B cell (primary cell): ENCODE measurements at regions not wholly inside any gene's neighbourhood (a gene's known extent, or its start where the extent isn't known, plus 50 kb on each side); places are given as distances from the start of the nearest gene placed in this dataset.

Experiments used
- ATAC-seq: fragments of 200-7000 bp; cut with Tn5 transposase; one replicate; pipeline ENCODE4 v1.10.0; 2021; ENCODE audit warnings: low read depth, mild to moderate bottlenecking, moderate number of reproducible peaks, moderate library complexity
- CTCF ChIA-PET: fragments of 350-600 bp; sonication (Branson Sonifier 250); formaldehyde crosslinking; loops from one replicate; lab custom pipeline; 2021; ENCODE audit warnings: antibody characterized with exemption, inconsistent platforms; lab: Charles Lee
- POLR2A ChIA-PET: fragments of 350-600 bp; sonication (Branson Sonifier 250); formaldehyde crosslinking; loops from one replicate; lab custom pipeline; 2021; ENCODE audit warnings: antibody characterized with exemption; lab: Charles Lee
- DNase-seq: peaks from one replicate; pipeline ENCODE4 v3.0.0; 2013
- H2AFZ ChIP-seq: 2 replicates; pipeline ENCODE4 v1.6.1; 2012; ENCODE audit warnings: mild to moderate bottlenecking, low read depth, low read length; ENCODE audit not compliant: insufficient read depth, poor library complexity, severe bottlenecking
- H3K27ac ChIP-seq, 2 donors: 1 replicate in 1 of 2; 2 replicates in 1 of 2; pipeline ENCODE4 v1.5.1; 2012 to 2013; ENCODE audit warnings: low read length in 2 of 2, mild to moderate bottlenecking in 2 of 2, moderate library complexity in 1 of 2
- H3K27me3 ChIP-seq, 4 experiments: fragments of 200-600 bp in 1 of 4; sonication (generic) in 1 of 4; replicated peaks in 1 of 4; 1 replicate in 2 of 4; 2 replicates in 2 of 4; pipeline versions ENCODE4 v1.6.1 to v1.7.0; 2013 to 2016; ENCODE audit warnings: low read length in 3 of 4, mild to moderate bottlenecking in 2 of 4, mixed read lengths in 1 of 4, moderate library complexity in 1 of 4; ENCODE audit not compliant: insufficient read depth in 4 of 4, control insufficient read depth in 3 of 4; ENCODE audit errors: control extremely low read depth in 1 of 4
- H3K36me3 ChIP-seq, 2 experiments: replicated peaks in 1 of 2; 1 replicate in 1 of 2; 2 replicates in 1 of 2; pipeline versions ENCODE4 v1.6.1 to v1.7.1; 2013; ENCODE audit warnings: low read length in 1 of 2; ENCODE audit not compliant: insufficient read depth in 2 of 2, control insufficient read depth in 1 of 2; ENCODE audit errors: control extremely low read depth in 1 of 2, extremely low read depth in 1 of 2
- H3K4me1 ChIP-seq, 2 donors: fragments of 200-600 bp in 1 of 2; sonication (generic) in 1 of 2; 1 replicate in 1 of 2; 2 replicates in 1 of 2; pipeline versions ENCODE4 v1.5.1 to v1.6.1; 2013 to 2017; ENCODE audit warnings: low read length in 2 of 2; ENCODE audit not compliant: control insufficient read depth in 2 of 2, insufficient read depth in 2 of 2
- H3K4me2 ChIP-seq: replicated peaks from 2 replicates; pipeline ENCODE3; 2012; ENCODE audit warnings: mild to moderate bottlenecking, low read depth, low read length; ENCODE audit not compliant: poor library complexity, severe bottlenecking
- H3K4me3 ChIP-seq, 5 experiments: fragments of 200-600 bp in 1 of 5; sonication (generic) in 1 of 5; 1 replicate in 3 of 5; 2 replicates in 2 of 5; pipeline versions ENCODE4 v1.5.1 to v1.7.0; 2011 to 2016; ENCODE audit warnings: low read length in 4 of 5, mild to moderate bottlenecking in 4 of 5, low read depth in 2 of 5, control low read depth in 1 of 5, moderate library complexity in 1 of 5; ENCODE audit not compliant: insufficient read depth in 1 of 5; ENCODE audit errors: control extremely low read depth in 1 of 5, extremely low read depth in 1 of 5
- H3K79me2 ChIP-seq: fragments of 200-600 bp; sonication (generic); one replicate; pipeline ENCODE4 v1.6.0; 2016; ENCODE audit warnings: low read length; ENCODE audit not compliant: control insufficient read depth, insufficient read depth
- H3K9ac ChIP-seq: fragments of 200-600 bp; sonication (generic); 2 replicates; pipeline ENCODE4 v1.6.1; 2017; ENCODE audit warnings: mild to moderate bottlenecking, low read length, moderate library complexity
- H3K9me3 ChIP-seq, 3 donors: one replicate each; pipeline versions ENCODE4 v1.6.1 to v1.7.1; 2013; ENCODE audit warnings: low read length in 2 of 3; ENCODE audit not compliant: control insufficient read depth in 2 of 3, insufficient read depth in 1 of 3; ENCODE audit errors: control extremely low read depth in 1 of 3
- H4K20me1 ChIP-seq: 2 replicates; pipeline ENCODE4 v1.6.0; 2012; ENCODE audit warnings: mild to moderate bottlenecking, low read length; ENCODE audit not compliant: insufficient read depth, control insufficient read depth, poor library complexity, severe bottlenecking
- H3K27ac Mint-ChIP-seq: one replicate; pipeline ENCODE4 v1.8.0; 2021; ENCODE audit warnings: mixed read lengths
- H3K27me3 Mint-ChIP-seq: one replicate; pipeline ENCODE4 v1.8.0; 2021; ENCODE audit warnings: mixed read lengths
- H3K4me1 Mint-ChIP-seq: one replicate; pipeline ENCODE4 v1.8.0; 2021; ENCODE audit warnings: mixed read lengths
- H3K4me3 Mint-ChIP-seq: one replicate; pipeline ENCODE4 v1.8.0; 2021; ENCODE audit warnings: mixed read lengths
- H3K9me3 Mint-ChIP-seq: one replicate; pipeline ENCODE4 v1.8.0; 2022; ENCODE audit warnings: mixed read lengths; ENCODE audit not compliant: insufficient read depth
- EZH2 ChIP-seq: IDR thresholded peaks from 2 replicates; pipeline ENCODE4 v1.6.1; 2012; ENCODE audit warnings: borderline replicate concordance, low read depth, mild to moderate bottlenecking, moderate library complexity, low read length; ENCODE audit not compliant: insufficient read depth, poor library complexity, severe bottlenecking
- WGBS: methylation state at CpG from one replicate; pipeline ENCODE4 v1.1.5; 2013; ENCODE audit warnings: missing lambda C conversion rate; ENCODE audit not compliant: insufficient coverage; 5-methylcytosine and 5-hydroxymethylcytosine counted together
- intact Hi-C: fragments of 100-400 bp; cut with micrococcal nuclease; formaldehyde crosslinking; loops from one replicate; pipeline ENCODE4 v1.10.0; 2022
- TF ChIP-seq, protein P1 (sequence below): fragments of 200-600 bp; IDR thresholded peaks from one replicate; pipeline ENCODE4 v1.8.0; 2022; ENCODE audit warnings: antibody characterized with exemption, mild to moderate bottlenecking

DNA sequence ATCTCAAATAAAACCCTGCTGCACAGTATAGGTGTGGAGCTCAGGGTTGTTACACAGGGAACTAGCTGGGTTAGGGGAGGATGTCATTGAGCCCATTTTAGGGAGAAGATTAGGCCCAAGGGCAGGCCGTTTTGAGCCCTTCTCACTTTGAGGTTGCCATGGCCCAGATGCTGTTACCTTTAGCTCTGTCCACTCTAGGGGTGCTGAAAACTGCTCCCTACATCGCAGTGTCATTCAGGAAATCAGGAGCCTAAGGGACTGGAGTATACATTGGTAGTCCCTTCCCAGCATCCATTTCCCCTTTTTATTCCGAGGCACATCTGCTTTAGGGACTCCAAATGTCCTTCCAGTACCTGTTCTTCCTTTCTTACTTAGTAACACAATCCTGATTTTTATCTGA, 79.0 kb upstream of the SELENOK start:
- no peak overlapping the region for H3K27ac Mint-ChIP-seq
- peaks cover 6% of the 10 kb centered on the region for H3K27me3 Mint-ChIP-seq

DNA sequence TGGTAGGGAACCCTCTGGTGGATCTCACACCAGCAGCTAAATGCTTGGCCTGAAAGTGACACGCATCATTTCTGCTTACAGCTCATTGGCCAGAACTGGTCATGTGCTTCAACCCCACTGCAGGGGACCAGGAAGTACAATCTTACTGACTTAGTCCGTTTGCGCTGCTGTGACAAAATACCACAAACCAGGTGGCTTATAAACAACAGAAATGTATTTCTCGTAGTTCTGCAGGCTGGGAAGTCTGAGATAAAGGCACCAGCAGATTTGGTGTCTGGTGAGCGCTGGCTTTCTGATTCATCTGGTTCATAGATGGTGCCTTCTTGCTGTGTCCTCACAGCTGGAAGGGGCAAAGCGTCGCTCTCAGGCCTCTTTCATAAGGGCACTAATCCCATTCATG, 77.4 kb upstream of the SELENOK start:
- no peak overlapping the region for H2AFZ ChIP-seq
- no peak for DNase-seq
- intact Hi-C loops = no loop called here
- Mint-ChIP-seq H3K27ac (no peak overlapping the region), H3K4me3 (no peak overlapping the region), H3K9me3 (peaks cover 4% of the 10 kb centered on the region), H3K27me3 (no peaks in the 10 kb centered on the region), H3K4me1 (no peaks in the 10 kb centered on the region)
- no peak overlapping the region for H3K4me3 ChIP-seq
- TF ChIP-seq, protein P1, sequence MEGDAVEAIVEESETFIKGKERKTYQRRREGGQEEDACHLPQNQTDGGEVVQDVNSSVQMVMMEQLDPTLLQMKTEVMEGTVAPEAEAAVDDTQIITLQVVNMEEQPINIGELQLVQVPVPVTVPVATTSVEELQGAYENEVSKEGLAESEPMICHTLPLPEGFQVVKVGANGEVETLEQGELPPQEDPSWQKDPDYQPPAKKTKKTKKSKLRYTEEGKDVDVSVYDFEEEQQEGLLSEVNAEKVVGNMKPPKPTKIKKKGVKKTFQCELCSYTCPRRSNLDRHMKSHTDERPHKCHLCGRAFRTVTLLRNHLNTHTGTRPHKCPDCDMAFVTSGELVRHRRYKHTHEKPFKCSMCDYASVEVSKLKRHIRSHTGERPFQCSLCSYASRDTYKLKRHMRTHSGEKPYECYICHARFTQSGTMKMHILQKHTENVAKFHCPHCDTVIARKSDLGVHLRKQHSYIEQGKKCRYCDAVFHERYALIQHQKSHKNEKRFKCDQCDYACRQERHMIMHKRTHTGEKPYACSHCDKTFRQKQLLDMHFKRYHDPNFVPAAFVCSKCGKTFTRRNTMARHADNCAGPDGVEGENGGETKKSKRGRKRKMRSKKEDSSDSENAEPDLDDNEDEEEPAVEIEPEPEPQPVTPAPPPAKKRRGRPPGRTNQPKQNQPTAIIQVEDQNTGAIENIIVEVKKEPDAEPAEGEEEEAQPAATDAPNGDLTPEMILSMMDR = no peak
- TF ChIP-seq EZH2 = no peak
- no peak overlapping the region for H3K9ac ChIP-seq
- H4K20me1 ChIP-seq = no peaks in the 10 kb centered on the region
- 100% methylated on average over 4 of the region's 7 CpGs for WGBS
- no peaks in the 10 kb centered on the region for H3K36me3 ChIP-seq
- ChIA-PET POLR2A (no interaction called here), CTCF (no interaction called here)
- H3K27me3 ChIP-seq = no peaks in the 10 kb centered on the region
- no peak overlapping the region for H3K27ac ChIP-seq
- no peak for ATAC-seq
- H3K4me2 ChIP-seq = no peak overlapping the region
- H3K79me2 ChIP-seq = no peaks in the 10 kb centered on the region
- H3K9me3 ChIP-seq = peaks cover 0 to 25% (median 7%) of the 10 kb centered on the region in 3 donors
- no peaks in the 10 kb centered on the region for H3K4me1 ChIP-seq

More for the DNA sequence above, 79.0 kb upstream of the SELENOK start:
- TF ChIP-seq EZH2 = no peak
- TF ChIP-seq, protein P1 = no peak
- no peak overlapping the region for H3K4me3 Mint-ChIP-seq
- POLR2A ChIA-PET = no interaction called here
- H3K9ac ChIP-seq = no peak overlapping the region
- H3K4me1 Mint-ChIP-seq = no peaks in the 10 kb centered on the region
- no peaks in the 10 kb centered on the region for H4K20me1 ChIP-seq
- H3K4me2 ChIP-seq = no peak overlapping the region
- no peaks in the 10 kb centered on the region for H3K79me2 ChIP-seq
- H3K27me3 ChIP-seq = no peaks in the 10 kb centered on the region
- peaks cover 7% of the 10 kb centered on the region for H3K9me3 Mint-ChIP-seq
- intact Hi-C loops = no loop called here
- H3K27ac ChIP-seq = no peak overlapping the region
- no peaks in the 10 kb centered on the region for H3K36me3 ChIP-seq
- CTCF ChIA-PET = no interaction called here
- ATAC-seq (no peak), DNase-seq (no peak)
- H3K4me3 ChIP-seq = no peak overlapping the region
- no peaks in the 10 kb centered on the region for H3K4me1 ChIP-seq
- H2AFZ ChIP-seq = no peak overlapping the region
- 67% methylated on average over 1 of the region's 3 CpGs for WGBS
- peaks cover 0 to 34% (median 9%) of the 10 kb centered on the region in 3 donors for H3K9me3 ChIP-seq
